Esophagus muscularis mucosa (tissue), 4 donors: ENCODE measurements at regions not wholly inside any gene's neighbourhood (a gene's known extent, or its start where the extent isn't known, plus 50 kb on each side); places are given as distances from the start of the nearest gene placed in this dataset.

Experiments
- DNase-seq: peaks from one replicate; pipeline ENCODE4 v3.0.0-alpha.2; 2017; ENCODE audit errors: extremely low spot score
- H3K27ac ChIP-seq, 4 donors: fragments of 200-600 bp; sonication (generic); replicated peaks in 1 of 4; 1 replicate in 3 of 4; 2 replicates in 1 of 4; pipeline ENCODE4 v1.5.1; 2016 to 2019; ENCODE audit warnings: mild to moderate bottlenecking in 1 of 4
- H3K27me3 ChIP-seq, 4 donors: fragments of 200-600 bp; sonication (generic); one replicate each; pipeline versions ENCODE4 v1.5.1 to v1.6.0; 2016 to 2019
- H3K36me3 ChIP-seq, 4 donors: fragments of 200-600 bp; sonication (generic); one replicate each; pipeline ENCODE4 v1.5.1; 2016 to 2019
- H3K4me1 ChIP-seq, 4 donors: fragments of 200-600 bp; sonication (generic); one replicate each; pipeline ENCODE4 v1.5.1; 2016 to 2019
- H3K4me3 ChIP-seq, 4 donors: fragments of 200-600 bp; sonication (generic); 1 replicate in 2 of 4; 2 replicates in 2 of 4; pipeline ENCODE4 v1.5.1; 2016 to 2019; ENCODE audit warnings: mild to moderate bottlenecking in 4 of 4, moderate library complexity in 1 of 4
- H3K9me3 ChIP-seq, 4 donors: fragments of 200-600 bp; sonication (generic); 1 replicate in 3 of 4; 2 replicates in 1 of 4; pipeline ENCODE4 v1.5.1; 2016 to 2019
- CTCF ChIP-seq, 3 experiments: fragments of 200-600 bp in 2 of 3; fragments of 450-650 bp in 1 of 3; sonication (generic) in 2 of 3; IDR thresholded peaks; one replicate each; pipeline ENCODE4 v1.5.1; 2017 to 2019; ENCODE audit warnings: antibody characterized with exemption in 3 of 3, mild to moderate bottlenecking in 2 of 3, moderate library complexity in 1 of 3
- EP300 ChIP-seq: sonication (generic); formaldehyde crosslinking; IDR thresholded peaks from one replicate; pipeline ENCODE4 v1.6.1; 2017; ENCODE audit warnings: antibody characterized with exemption
- POLR2A ChIP-seq: fragments of 450-650 bp; IDR thresholded peaks from one replicate; pipeline ENCODE4 v1.6.1; 2017; ENCODE audit warnings: antibody characterized with exemption, moderate library complexity, mild to moderate bottlenecking, low read depth
- POLR2AphosphoS5 ChIP-seq, 2 donors: sonication (generic); formaldehyde crosslinking; IDR thresholded peaks; one replicate each; pipeline ENCODE4 v1.6.1; 2017; ENCODE audit warnings: antibody characterized with exemption in 2 of 2
- WGBS: methylation state at CpG from one replicate; pipeline ENCODE4 v1.1.5; 2018; 5-methylcytosine and 5-hydroxymethylcytosine counted together
- intact Hi-C: fragments of 100-400 bp; cut with DNase I; formaldehyde crosslinking; loops from one replicate; pipeline ENCODE4 v1.15.1; 2023

- intact Hi-C loops, result no loop called here
- no peak for TF ChIP-seq POLR2A
- no peak for TF ChIP-seq POLR2AphosphoS5 (IDR thresholded peaks at IDR 0.05)
- no peak for TF ChIP-seq CTCF (IDR thresholded peaks at IDR 0.05)
- TF ChIP-seq EP300, result no peak
- no peaks in the 10 kb centered on the region for H3K36me3 ChIP-seq
Observed at GRCh38 chr4:119873132-119873531, 193.5 kb downstream of the MAD2L1 start.

GRCh38 chr4:119872371-119873016 lies 194.2 kb downstream of the MAD2L1 start:
- TF ChIP-seq EP300, result no peak
- TF ChIP-seq CTCF (IDR thresholded peaks at IDR 0.05), result no peak
- no peak for TF ChIP-seq POLR2AphosphoS5 (IDR thresholded peaks at IDR 0.05)
- no peak for TF ChIP-seq POLR2A
- Histone ChIP-seq H3K4me1 (peaks cover 0 to 18% (median 0%) of the 10 kb centered on the region in 4 donors), H3K36me3 (no peaks in the 10 kb centered on the region), H3K27me3 (no peaks in the 10 kb centered on the region), H3K4me3 (no peak overlapping the region), H3K27ac (no peak overlapping the region), H3K9me3 (no peaks in the 10 kb centered on the region)
- DNase-seq, result no peak
- intact Hi-C loops, result no loop called here
- WGBS, result 56% methylated on average over 2 of the region's 2 CpGs

More at GRCh38 chr4:119873132-119873531, 193.5 kb downstream of the MAD2L1 start:
- Histone ChIP-seq H3K4me1 (peaks cover 0 to 18% (median 0%) of the 10 kb centered on the region in 4 donors), H3K9me3 (no peaks in the 10 kb centered on the region), H3K4me3 (no peak overlapping the region), H3K27ac (no peak overlapping the region), H3K27me3 (no peaks in the 10 kb centered on the region)
- DNase-seq, result no peak

GRCh38 chr4:119870856-119871255 lies 195.8 kb downstream of the MAD2L1 start:
- 47% methylated on average over 1 of the region's 1 CpG for WGBS
- TF ChIP-seq POLR2A, result no peak
- no peak for TF ChIP-seq POLR2AphosphoS5 (IDR thresholded peaks at IDR 0.05)
- no peak for TF ChIP-seq CTCF (IDR thresholded peaks at IDR 0.05)
- TF ChIP-seq EP300, result no peak
- no peaks in the 10 kb centered on the region for H3K9me3 ChIP-seq
- H3K27me3 ChIP-seq, result no peaks in the 10 kb centered on the region
- peaks cover 0 to 18% (median under 1%) of the 10 kb centered on the region in 4 donors for H3K4me1 ChIP-seq
- no peak for DNase-seq
- intact Hi-C loops, result no loop called here
- no peak overlapping the region for H3K4me3 ChIP-seq
- H3K36me3 ChIP-seq, result no peaks in the 10 kb centered on the region
- no peak overlapping the region for H3K27ac ChIP-seq

- H3K4me1 ChIP-seq, result peaks cover 0 to 9% (median 4%) of the 10 kb centered on the region in 4 donors
- H3K27ac ChIP-seq, result no peak overlapping the region
- H3K36me3 ChIP-seq, result no peaks in the 10 kb centered on the region
- intact Hi-C loops, result no loop called here
- DNase-seq, result no peak
- H3K27me3 ChIP-seq, result no peaks in the 10 kb centered on the region
- TF ChIP-seq POLR2AphosphoS5 (IDR thresholded peaks at IDR 0.05) (no peak), CTCF (IDR thresholded peaks at IDR 0.05) (no peak), POLR2A (no peak), EP300 (no peak)
- no peaks in the 10 kb centered on the region for H3K9me3 ChIP-seq
- no peak overlapping the region for H3K4me3 ChIP-seq
Observed at GRCh38 chr4:119865789-119866188, 200.9 kb downstream of the MAD2L1 start.

- H3K4me3 ChIP-seq, result no peak overlapping the region
- H3K27me3 ChIP-seq, result no peaks in the 10 kb centered on the region
- TF ChIP-seq POLR2AphosphoS5 (IDR thresholded peaks at IDR 0.05), result no peak
- TF ChIP-seq CTCF (IDR thresholded peaks at IDR 0.05), result no peak
- TF ChIP-seq EP300, result no peak
- no peak for TF ChIP-seq POLR2A
- intact Hi-C loops, result no loop called here
- no peak overlapping the region for H3K27ac ChIP-seq
- DNase-seq, result no peak
- no peaks in the 10 kb centered on the region for H3K36me3 ChIP-seq
- H3K4me1 ChIP-seq, result peaks cover 0 to 9% (median 4%) of the 10 kb centered on the region in 4 donors
- H3K9me3 ChIP-seq, result no peaks in the 10 kb centered on the region
Observed at GRCh38 chr4:119865389-119865788, 201.3 kb downstream of the MAD2L1 start.
